HS-5 (cell line): ENCODE measurements at regions not wholly inside any gene's neighbourhood (a gene's known extent, or its start where the extent isn't known, plus 50 kb on each side); places are given as distances from the start of the nearest gene placed in this dataset.

ENCODE experiments used
- DNase-seq: peaks from one replicate; pipeline ENCODE4 v3.0.0-alpha.2; 2012; ENCODE audit warnings: low read depth

GRCh38 chr2:150544731-150545130 is 57.3 kb upstream of the RND3 start:
- DNase-seq, result no peak

DNA sequence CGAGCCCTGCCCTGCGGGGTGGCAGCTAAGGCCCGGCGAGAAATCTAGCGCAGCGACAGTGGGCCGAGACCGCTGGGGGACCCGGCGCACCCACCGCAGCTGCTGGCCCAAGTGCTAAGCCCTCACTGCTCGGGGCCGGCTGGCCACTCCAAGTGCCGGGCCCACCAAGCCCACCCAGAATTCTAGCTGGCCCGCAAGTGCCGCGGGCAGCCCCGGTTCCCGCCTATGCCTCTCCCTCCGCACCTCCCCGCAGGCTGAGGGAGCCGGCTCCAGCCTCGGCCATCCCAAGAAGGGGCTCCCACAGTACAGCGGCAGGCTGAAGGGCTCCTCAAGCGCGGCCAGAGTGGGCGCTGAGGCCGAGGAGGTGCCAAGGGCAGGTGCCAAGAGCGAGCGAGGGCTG is 55.2 kb upstream of the RND3 start:
- DNase-seq, result no peak

DNA sequence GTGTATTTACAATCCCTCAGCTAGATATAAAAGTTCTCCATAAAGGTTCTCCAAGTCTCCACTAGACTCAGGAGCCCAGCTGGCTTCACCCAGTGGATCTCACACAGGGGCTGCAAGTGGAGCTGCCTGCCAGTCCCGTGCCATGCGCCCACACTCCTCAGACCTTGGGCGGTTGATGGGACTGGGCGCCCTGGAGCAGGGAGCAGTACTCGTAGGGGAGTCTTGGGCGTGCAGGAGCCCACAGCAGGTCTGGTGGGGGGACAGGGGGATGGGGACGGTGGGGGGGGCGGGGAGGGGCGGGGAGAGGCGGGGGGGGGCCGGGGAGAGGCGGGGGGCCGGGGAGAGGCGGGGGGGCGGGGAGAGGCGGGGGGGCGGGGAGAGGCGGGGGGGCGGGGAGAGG is 54.7 kb upstream of the RND3 start:
- DNase-seq, result no peak

- peak; percentile 47 for DNase-seq
These were observed 51.3 kb upstream of the RND3 start for GRCh38 chr2:150538651-150539201.
